SK-N-SH treated with all-trans-retinoic acid at 6 μM for 48 hours (cell line): ENCODE measurements at regions not wholly inside any gene's neighbourhood (a gene's known extent, or its start where the extent isn't known, plus 50 kb on each side); places are given as distances from the start of the nearest gene placed in this dataset.

Source experiments
- ATAC-seq: fragments of 200-7000 bp; cut with Tn5 transposase; 3 replicates; pipeline ENCODE4 v1.9.1; 2020; ENCODE audit warnings: mild to moderate bottlenecking, moderate library complexity
- ARNTL ChIP-seq: fragments of 450-650 bp; formaldehyde crosslinking; IDR thresholded peaks from 2 replicates; pipeline ENCODE4 v1.5.0; 2020; ENCODE audit warnings: low read depth, mild to moderate bottlenecking, moderate library complexity, borderline replicate concordance
- BACH2 ChIP-seq: fragments of 250-450 bp; sonication (Bioruptor Pico); IDR thresholded peaks from 2 replicates; pipeline ENCODE4 v1.9.0; 2021; ENCODE audit warnings: mild to moderate bottlenecking, borderline replicate concordance
- CSDC2 ChIP-seq: fragments of 250-450 bp; sonication (Bioruptor Pico); IDR thresholded peaks from 2 replicates; pipeline ENCODE4 v1.5.0; 2020; ENCODE audit warnings: mild to moderate bottlenecking, moderate library complexity
- ESRRG ChIP-seq: fragments of 250-450 bp; sonication (Bioruptor Pico); IDR thresholded peaks from 2 replicates; pipeline ENCODE4 v1.6.1; 2021; ENCODE audit warnings: mild to moderate bottlenecking
- GLIS3 ChIP-seq: fragments of 250-450 bp; sonication (Bioruptor Pico); IDR thresholded peaks from 2 replicates; pipeline ENCODE4 v1.5.0; 2020; ENCODE audit warnings: mild to moderate bottlenecking, moderate library complexity
- ISL1 ChIP-seq: fragments of 250-450 bp; sonication (Bioruptor Pico); IDR thresholded peaks from 2 replicates; pipeline ENCODE4 v2.1.2; 2022; ENCODE audit warnings: mild to moderate bottlenecking, moderate library complexity
- OSR1 ChIP-seq: fragments of 250-450 bp; sonication (Bioruptor Pico); IDR thresholded peaks from 2 replicates; pipeline ENCODE4 v1.8.0; 2022; ENCODE audit warnings: moderate library complexity, mild to moderate bottlenecking, inconsistent platforms
- RARB ChIP-seq: fragments of 250-450 bp; sonication (Bioruptor Pico); IDR thresholded peaks from 2 replicates; pipeline ENCODE4 v1.8.0; 2021; ENCODE audit warnings: mild to moderate bottlenecking, moderate library complexity
- SNAI2 ChIP-seq: fragments of 250-450 bp; sonication (Bioruptor Pico); IDR thresholded peaks from 2 replicates; pipeline ENCODE4 v1.5.0; 2020; ENCODE audit warnings: mild to moderate bottlenecking, moderate library complexity
- TCF4 ChIP-seq: fragments of 250-450 bp; sonication (Bioruptor Pico); IDR thresholded peaks from 2 replicates; pipeline ENCODE4 v1.8.0; 2021; ENCODE audit warnings: mild to moderate bottlenecking, moderate library complexity, borderline replicate concordance
- TOX ChIP-seq: fragments of 250-450 bp; sonication (Bioruptor Pico); IDR thresholded peaks from 2 replicates; pipeline ENCODE4 v1.8.0; 2021; ENCODE audit warnings: mild to moderate bottlenecking, moderate library complexity, borderline replicate concordance
- ZC3H10 ChIP-seq: fragments of 250-450 bp; sonication (Bioruptor Pico); IDR thresholded peaks from 2 replicates; pipeline ENCODE4 v1.5.1; 2021; ENCODE audit warnings: mild to moderate bottlenecking, moderate library complexity
- ZFP3 ChIP-seq: fragments of 250-450 bp; sonication (Bioruptor Pico); IDR thresholded peaks from 2 replicates; pipeline ENCODE4 v1.5.0; 2020; ENCODE audit warnings: mild to moderate bottlenecking, moderate library complexity
- ZFP30 ChIP-seq: fragments of 450-650 bp; formaldehyde crosslinking; IDR thresholded peaks from 2 replicates; pipeline ENCODE4 v1.5.0; 2022; ENCODE audit warnings: mild to moderate bottlenecking, moderate library complexity
- ZNF565 ChIP-seq: fragments of 450-650 bp; formaldehyde crosslinking; conservative IDR thresholded peaks from 2 replicates; pipeline ENCODE4 v1.5.0; 2020; ENCODE audit warnings: low read depth, mild to moderate bottlenecking, moderate library complexity
- ZNF70 ChIP-seq: fragments of 450-650 bp; formaldehyde crosslinking; IDR thresholded peaks from 2 replicates; pipeline ENCODE4 v1.5.0; 2020; ENCODE audit warnings: mild to moderate bottlenecking, moderate library complexity
- ZNF8 ChIP-seq: fragments of 450-650 bp; formaldehyde crosslinking; IDR thresholded peaks from 2 replicates; pipeline ENCODE4 v1.5.0; 2020; ENCODE audit warnings: mild to moderate bottlenecking, moderate library complexity
- TF ChIP-seq, protein P1 (sequence below): fragments of 250-450 bp; sonication (Bioruptor Pico); IDR thresholded peaks from 2 replicates; pipeline ENCODE4 v1.5.1; 2021; ENCODE audit warnings: mild to moderate bottlenecking, moderate library complexity
- TF ChIP-seq, protein P2 (sequence below): fragments of 250-450 bp; sonication (Bioruptor Pico); IDR thresholded peaks from 2 replicates; pipeline ENCODE4 v1.8.0; 2020; ENCODE audit warnings: mild to moderate bottlenecking, moderate library complexity, borderline replicate concordance
- TF ChIP-seq, protein P3 (sequence below): fragments of 250-450 bp; sonication (Bioruptor Pico); IDR thresholded peaks from 2 replicates; pipeline ENCODE4 v1.5.1; 2020; ENCODE audit warnings: low read depth, mild to moderate bottlenecking, moderate library complexity
- TF ChIP-seq, protein P4 (sequence below): fragments of 250-450 bp; sonication (Bioruptor Pico); IDR thresholded peaks from 2 replicates; pipeline ENCODE4 v1.8.0; 2021; ENCODE audit warnings: low read depth, mild to moderate bottlenecking, moderate library complexity, borderline replicate concordance
- TF ChIP-seq, protein P5 (sequence below): fragments of 250-450 bp; sonication (Bioruptor Pico); IDR thresholded peaks from 2 replicates; pipeline ENCODE4 v1.5.0; 2020; ENCODE audit warnings: mild to moderate bottlenecking, moderate library complexity

DNA sequence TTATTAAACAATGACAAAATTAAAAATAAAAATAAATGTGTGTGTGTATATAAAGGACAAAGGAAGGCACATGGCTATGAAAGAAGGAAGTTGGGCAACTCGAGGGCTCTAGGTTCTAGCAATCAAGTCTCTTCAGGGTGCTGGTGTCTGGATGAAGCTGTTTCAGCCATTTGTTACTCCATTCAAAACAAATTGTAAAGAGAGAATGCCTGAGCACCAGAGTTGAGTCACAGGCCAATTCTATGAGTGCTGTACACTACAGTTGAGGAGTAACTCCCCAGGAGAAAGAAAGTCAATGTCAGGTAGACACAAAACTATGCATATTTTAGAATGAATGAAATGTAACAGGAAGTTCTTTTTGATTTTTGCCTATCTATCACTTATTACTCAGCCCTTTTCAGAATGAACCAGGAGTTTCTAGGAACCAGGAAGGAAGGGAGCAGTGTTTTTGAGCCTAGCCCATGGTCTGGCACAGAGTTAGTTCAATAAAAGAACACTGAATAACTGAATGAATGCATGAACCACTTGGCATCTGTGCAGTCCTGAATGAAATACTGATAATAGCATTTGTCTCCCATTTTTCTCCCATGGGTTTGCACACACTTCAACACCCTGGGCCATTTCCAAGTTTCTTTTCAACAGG is 151.7 kb upstream of the CPEB2 start:
- TF ChIP-seq ARNTL (CRISPR knock-in tag): no peak
- TF ChIP-seq, protein P1, sequence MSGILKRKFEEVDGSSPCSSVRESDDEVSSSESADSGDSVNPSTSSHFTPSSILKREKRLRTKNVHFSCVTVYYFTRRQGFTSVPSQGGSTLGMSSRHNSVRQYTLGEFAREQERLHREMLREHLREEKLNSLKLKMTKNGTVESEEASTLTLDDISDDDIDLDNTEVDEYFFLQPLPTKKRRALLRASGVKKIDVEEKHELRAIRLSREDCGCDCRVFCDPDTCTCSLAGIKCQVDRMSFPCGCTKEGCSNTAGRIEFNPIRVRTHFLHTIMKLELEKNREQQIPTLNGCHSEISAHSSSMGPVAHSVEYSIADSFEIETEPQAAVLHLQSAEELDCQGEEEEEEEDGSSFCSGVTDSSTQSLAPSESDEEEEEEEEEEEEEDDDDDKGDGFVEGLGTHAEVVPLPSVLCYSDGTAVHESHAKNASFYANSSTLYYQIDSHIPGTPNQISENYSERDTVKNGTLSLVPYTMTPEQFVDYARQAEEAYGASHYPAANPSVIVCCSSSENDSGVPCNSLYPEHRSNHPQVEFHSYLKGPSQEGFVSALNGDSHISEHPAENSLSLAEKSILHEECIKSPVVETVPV (CRISPR knock-in tag): no peak
- TF ChIP-seq SNAI2 (CRISPR knock-in tag): no peak
- no peak for TF ChIP-seq ZNF70 (CRISPR knock-in tag)
- TF ChIP-seq RARB (CRISPR knock-in tag): no peak
- TF ChIP-seq ISL1 (CRISPR knock-in tag): no peak
- TF ChIP-seq GLIS3: no peak
- no peak for TF ChIP-seq CSDC2
- TF ChIP-seq ZNF565: no peak
- no peak for TF ChIP-seq ZFP30 (CRISPR knock-in tag)
- TF ChIP-seq OSR1 (CRISPR knock-in tag): no peak
- TF ChIP-seq BACH2 (CRISPR knock-in tag): no peak
- TF ChIP-seq, protein P2, sequence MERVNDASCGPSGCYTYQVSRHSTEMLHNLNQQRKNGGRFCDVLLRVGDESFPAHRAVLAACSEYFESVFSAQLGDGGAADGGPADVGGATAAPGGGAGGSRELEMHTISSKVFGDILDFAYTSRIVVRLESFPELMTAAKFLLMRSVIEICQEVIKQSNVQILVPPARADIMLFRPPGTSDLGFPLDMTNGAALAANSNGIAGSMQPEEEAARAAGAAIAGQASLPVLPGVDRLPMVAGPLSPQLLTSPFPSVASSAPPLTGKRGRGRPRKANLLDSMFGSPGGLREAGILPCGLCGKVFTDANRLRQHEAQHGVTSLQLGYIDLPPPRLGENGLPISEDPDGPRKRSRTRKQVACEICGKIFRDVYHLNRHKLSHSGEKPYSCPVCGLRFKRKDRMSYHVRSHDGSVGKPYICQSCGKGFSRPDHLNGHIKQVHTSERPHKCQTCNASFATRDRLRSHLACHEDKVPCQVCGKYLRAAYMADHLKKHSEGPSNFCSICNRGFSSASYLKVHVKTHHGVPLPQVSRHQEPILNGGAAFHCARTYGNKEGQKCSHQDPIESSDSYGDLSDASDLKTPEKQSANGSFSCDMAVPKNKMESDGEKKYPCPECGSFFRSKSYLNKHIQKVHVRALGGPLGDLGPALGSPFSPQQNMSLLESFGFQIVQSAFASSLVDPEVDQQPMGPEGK (CRISPR knock-in tag): no peak
- no peak for TF ChIP-seq ESRRG (CRISPR knock-in tag)
- TF ChIP-seq, protein P3, sequence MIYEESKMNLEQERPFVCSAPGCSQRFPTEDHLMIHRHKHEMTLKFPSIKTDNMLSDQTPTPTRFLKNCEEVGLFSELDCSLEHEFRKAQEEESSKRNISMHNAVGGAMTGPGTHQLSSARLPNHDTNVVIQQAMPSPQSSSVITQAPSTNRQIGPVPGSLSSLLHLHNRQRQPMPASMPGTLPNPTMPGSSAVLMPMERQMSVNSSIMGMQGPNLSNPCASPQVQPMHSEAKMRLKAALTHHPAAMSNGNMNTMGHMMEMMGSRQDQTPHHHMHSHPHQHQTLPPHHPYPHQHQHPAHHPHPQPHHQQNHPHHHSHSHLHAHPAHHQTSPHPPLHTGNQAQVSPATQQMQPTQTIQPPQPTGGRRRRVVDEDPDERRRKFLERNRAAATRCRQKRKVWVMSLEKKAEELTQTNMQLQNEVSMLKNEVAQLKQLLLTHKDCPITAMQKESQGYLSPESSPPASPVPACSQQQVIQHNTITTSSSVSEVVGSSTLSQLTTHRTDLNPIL: no peak
- no peak for TF ChIP-seq ZFP3
- TF ChIP-seq, all 23 proteins: peak for 0
- no peak for ATAC-seq

DNA sequence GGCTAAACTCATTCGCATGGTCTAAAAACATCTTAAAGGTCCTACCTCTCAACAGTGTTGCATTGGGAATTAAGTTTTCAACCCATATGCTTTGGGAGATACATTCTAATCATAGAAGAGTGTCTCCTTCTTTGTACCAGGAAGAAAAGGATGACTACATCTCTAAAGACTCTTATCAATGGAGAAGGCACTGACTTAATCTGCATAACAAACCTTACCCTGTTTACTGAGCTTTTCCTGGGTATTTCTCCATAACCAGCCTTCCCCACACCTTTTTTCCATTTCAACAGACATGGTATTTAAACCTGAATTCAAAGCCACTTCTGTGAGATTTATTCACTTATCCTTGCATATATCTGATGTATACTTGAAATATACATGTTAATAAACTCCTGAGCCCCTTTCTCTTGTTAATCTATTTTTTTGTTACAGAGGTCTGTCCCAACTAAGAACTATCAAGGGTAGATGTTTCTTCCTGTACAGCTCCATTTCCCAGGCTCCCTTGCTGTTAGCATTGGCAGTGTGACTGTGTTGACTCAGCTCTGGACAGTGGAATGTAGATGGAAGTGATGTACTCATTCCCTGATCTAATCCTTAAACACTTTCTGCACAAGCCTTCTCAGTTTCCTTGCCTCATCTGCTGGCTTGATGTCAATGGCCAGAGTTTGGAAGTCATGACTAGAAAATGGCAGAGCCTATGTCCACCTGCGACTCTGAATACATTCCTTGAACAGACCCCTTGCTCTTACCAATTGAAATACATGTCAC is 148.9 kb upstream of the CPEB2 start:
- 0 out of 2 replicates have a peak, but pooled peaks have one; percentile 37 for TF ChIP-seq ISL1 (CRISPR knock-in tag)
- TF ChIP-seq, protein P4, sequence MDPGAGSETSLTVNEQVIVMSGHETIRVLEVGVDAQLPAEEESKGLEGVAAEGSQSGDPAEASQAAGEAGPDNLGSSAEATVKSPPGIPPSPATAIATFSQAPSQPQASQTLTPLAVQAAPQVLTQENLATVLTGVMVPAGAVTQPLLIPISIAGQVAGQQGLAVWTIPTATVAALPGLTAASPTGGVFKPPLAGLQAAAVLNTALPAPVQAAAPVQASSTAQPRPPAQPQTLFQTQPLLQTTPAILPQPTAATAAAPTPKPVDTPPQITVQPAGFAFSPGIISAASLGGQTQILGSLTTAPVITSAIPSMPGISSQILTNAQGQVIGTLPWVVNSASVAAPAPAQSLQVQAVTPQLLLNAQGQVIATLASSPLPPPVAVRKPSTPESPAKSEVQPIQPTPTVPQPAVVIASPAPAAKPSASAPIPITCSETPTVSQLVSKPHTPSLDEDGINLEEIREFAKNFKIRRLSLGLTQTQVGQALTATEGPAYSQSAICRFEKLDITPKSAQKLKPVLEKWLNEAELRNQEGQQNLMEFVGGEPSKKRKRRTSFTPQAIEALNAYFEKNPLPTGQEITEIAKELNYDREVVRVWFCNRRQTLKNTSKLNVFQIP (CRISPR knock-in tag): no peak
- ATAC-seq: peak; percentile 70

DNA sequence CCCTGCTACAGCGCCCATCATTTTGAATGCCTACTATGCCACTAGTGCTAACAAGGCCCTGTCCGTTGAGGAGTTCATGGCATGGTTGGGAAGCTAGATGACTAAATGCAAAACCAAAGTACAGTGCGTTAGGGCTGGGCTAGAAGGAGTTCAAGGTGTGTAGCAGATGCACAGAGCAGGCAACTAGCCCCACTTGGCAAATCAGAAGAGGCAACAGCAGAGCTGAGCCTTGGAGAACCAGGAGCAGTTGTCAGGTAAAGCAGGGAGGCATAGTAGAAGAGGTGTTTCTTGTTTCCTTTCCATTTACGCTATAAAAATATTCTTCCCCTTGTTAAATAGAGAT is 146.6 kb upstream of the CPEB2 start:
- ATAC-seq: no peak
- TF ChIP-seq SNAI2 (CRISPR knock-in tag) (no peak), ZFP3 (no peak), ISL1 (CRISPR knock-in tag) (no peak), TOX (CRISPR knock-in tag) (no peak), TCF4 (no peak), RARB (CRISPR knock-in tag) (no peak), GLIS3 (no peak), ZC3H10 (CRISPR knock-in tag) (no peak), ZNF8 (no peak), CSDC2 (no peak), ZNF70 (CRISPR knock-in tag) (no peak), ESRRG (CRISPR knock-in tag) (no peak), OSR1 (CRISPR knock-in tag) (no peak), BACH2 (CRISPR knock-in tag) (no peak)
- TF ChIP-seq, protein P3: no peak
- TF ChIP-seq, protein P1 (CRISPR knock-in tag): no peak
- TF ChIP-seq, protein P4 (CRISPR knock-in tag): no peak
- TF ChIP-seq, protein P5, sequence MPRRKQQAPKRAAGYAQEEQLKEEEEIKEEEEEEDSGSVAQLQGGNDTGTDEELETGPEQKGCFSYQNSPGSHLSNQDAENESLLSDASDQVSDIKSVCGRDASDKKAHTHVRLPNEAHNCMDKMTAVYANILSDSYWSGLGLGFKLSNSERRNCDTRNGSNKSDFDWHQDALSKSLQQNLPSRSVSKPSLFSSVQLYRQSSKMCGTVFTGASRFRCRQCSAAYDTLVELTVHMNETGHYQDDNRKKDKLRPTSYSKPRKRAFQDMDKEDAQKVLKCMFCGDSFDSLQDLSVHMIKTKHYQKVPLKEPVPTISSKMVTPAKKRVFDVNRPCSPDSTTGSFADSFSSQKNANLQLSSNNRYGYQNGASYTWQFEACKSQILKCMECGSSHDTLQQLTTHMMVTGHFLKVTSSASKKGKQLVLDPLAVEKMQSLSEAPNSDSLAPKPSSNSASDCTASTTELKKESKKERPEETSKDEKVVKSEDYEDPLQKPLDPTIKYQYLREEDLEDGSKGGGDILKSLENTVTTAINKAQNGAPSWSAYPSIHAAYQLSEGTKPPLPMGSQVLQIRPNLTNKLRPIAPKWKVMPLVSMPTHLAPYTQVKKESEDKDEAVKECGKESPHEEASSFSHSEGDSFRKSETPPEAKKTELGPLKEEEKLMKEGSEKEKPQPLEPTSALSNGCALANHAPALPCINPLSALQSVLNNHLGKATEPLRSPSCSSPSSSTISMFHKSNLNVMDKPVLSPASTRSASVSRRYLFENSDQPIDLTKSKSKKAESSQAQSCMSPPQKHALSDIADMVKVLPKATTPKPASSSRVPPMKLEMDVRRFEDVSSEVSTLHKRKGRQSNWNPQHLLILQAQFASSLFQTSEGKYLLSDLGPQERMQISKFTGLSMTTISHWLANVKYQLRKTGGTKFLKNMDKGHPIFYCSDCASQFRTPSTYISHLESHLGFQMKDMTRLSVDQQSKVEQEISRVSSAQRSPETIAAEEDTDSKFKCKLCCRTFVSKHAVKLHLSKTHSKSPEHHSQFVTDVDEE (CRISPR knock-in tag): no peak
